ENCODE measurements at regions not wholly inside any gene's neighbourhood (a gene's known extent, or its start where the extent isn't known, plus 50 kb on each side); places are given as distances from the start of the nearest gene placed in this dataset.

DNA sequence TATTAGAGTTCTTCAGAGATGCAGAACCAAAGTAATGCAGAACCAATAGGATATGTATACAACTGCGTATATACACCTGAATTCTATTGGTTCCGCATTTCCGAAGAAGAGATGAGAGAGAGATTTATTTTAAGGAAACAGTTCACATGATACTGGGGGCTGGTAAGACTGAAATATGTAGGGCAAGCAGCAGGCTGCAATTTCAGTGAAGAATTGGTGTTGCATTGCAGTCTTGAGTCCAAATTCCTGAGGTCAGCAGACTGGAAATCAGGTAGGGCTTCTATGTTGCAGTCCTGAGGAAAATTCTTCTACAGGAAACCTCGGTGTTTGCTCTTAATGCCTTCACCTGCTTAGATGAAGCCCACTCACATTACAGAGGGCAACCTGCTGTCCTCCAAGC is 128.2 kb upstream of the MED13 start:
- TF ChIP-seq CTCF (IDR thresholded peaks at IDR 0.05; ENCODE audit: low read depth, low read length): no peak
- Histone ChIP-seq H3K36me3 (no peaks in the 10 kb centered on the region), H3K4me3 (ENCODE audit: low read depth, low read length) (no peak overlapping the region), H3K27ac (no peak overlapping the region), H3K9me3 (ENCODE audit: severe bottlenecking) (no peaks in the 10 kb centered on the region), H3K27me3 (ENCODE audit: insufficient read depth, low read depth, severe bottlenecking) (no peaks in the 10 kb centered on the region)
- DNase-seq: no peak

- Histone ChIP-seq H3K27me3 (ENCODE audit: insufficient read depth, low read depth, severe bottlenecking) (no peaks in the 10 kb centered on the region), H3K36me3 (no peaks in the 10 kb centered on the region), H3K4me3 (ENCODE audit: low read depth, low read length) (no peak overlapping the region), H3K27ac (no peak overlapping the region), H3K9me3 (ENCODE audit: severe bottlenecking) (no peaks in the 10 kb centered on the region)
- DNase-seq: no peak
- TF ChIP-seq CTCF (IDR thresholded peaks at IDR 0.05; ENCODE audit: low read depth, low read length): no peak
Observed at GRCh38 chr17:62191390-62192361, 126.6 kb upstream of the MED13 start.

DNA sequence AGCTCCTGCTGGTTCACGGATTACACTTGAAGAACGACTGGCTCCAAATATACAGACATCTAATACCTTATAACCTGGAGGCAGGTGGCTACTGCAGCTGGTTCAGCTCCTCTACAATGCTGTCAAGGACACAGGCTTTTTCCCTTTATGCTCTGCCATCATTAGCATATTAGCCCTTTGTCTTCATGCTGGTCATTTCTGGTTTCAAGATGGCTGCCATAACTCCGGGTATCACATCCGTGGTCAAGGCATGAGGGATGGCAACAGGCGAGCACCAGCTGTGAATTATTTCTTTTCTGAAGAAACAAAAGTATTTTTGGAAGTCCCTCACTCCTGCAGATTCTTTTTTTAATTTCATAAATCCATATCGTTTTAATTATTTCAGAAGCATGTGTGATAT is 124.3 kb upstream of the MED13 start:
- TF ChIP-seq CTCF (IDR thresholded peaks at IDR 0.05; ENCODE audit: low read depth, low read length): no peak
- no peaks in the 10 kb centered on the region for H3K27me3 ChIP-seq (ENCODE audit: insufficient read depth, low read depth, severe bottlenecking)
- no peaks in the 10 kb centered on the region for H3K36me3 ChIP-seq
- H3K27ac ChIP-seq: no peak overlapping the region
- no peaks in the 10 kb centered on the region for H3K9me3 ChIP-seq (ENCODE audit: severe bottlenecking)
- H3K4me3 ChIP-seq (ENCODE audit: low read depth, low read length): no peak overlapping the region
- DNase-seq: no peak

- no peak overlapping the region for H3K27ac ChIP-seq
- no peaks in the 10 kb centered on the region for H3K9me3 ChIP-seq (ENCODE audit: severe bottlenecking)
- peak; percentile 30 for DNase-seq
- H3K36me3 ChIP-seq: no peaks in the 10 kb centered on the region
- no peak overlapping the region for H3K4me3 ChIP-seq (ENCODE audit: low read depth, low read length)
- no peak for TF ChIP-seq CTCF (IDR thresholded peaks at IDR 0.05; ENCODE audit: low read depth, low read length)
- no peaks in the 10 kb centered on the region for H3K27me3 ChIP-seq (ENCODE audit: insufficient read depth, low read depth, severe bottlenecking)
Observed at GRCh38 chr17:62188713-62189112, 123.6 kb upstream of the MED13 start.

DNA sequence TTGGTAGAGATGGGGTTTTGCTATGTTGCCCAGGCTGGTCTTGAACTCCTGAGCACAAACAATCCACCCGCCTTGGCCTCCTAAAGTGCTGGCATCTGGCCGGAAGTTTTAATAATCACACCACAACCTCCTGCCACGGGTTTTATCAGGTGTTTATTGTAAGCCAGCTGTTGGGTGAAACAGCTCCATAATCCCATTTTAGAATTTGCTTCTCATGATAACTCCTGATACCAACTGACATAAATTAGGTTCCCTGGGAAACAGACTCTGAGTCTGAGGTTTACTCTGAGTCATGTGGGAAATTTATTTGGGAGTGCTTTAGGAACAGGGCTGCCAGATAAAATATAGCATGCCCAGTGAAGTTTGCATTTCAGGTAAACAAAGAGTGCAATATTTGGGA is 122.6 kb upstream of the MED13 start:
- no peak overlapping the region for H3K4me3 ChIP-seq (ENCODE audit: low read depth, low read length)
- H3K27ac ChIP-seq: no peak overlapping the region
- H3K27me3 ChIP-seq (ENCODE audit: insufficient read depth, low read depth, severe bottlenecking): no peaks in the 10 kb centered on the region
- H3K36me3 ChIP-seq: no peaks in the 10 kb centered on the region
- no peaks in the 10 kb centered on the region for H3K9me3 ChIP-seq (ENCODE audit: severe bottlenecking)
- no peak for DNase-seq
- no peak for TF ChIP-seq CTCF (IDR thresholded peaks at IDR 0.05; ENCODE audit: low read depth, low read length)

Data from WERI-Rb-1 (cell line).